GM18907 (cell line): ENCODE measurements at regions not wholly inside any gene's neighbourhood (a gene's known extent, or its start where the extent isn't known, plus 50 kb on each side); places are given as distances from the start of the nearest gene placed in this dataset.
"Not testable (repeated sequence)": the region's sequence is repeated elsewhere in the genome, so short reads cannot be mapped to it uniquely, and the experiment has no call there.

Experiments
- ATAC-seq: cut with Tn5 transposase; IDR thresholded peaks from one replicate; pipeline ENCODE4 v1.9.1; 2021; ENCODE audit warnings: mild to moderate bottlenecking, moderate library complexity; ENCODE audit not compliant: unreplicated experiment

- ATAC-seq, result no peak
Observed at GRCh38 chr10:64102916-64103315, 581.7 kb downstream of the REEP3 start.

- no peak for ATAC-seq
Observed at GRCh38 chr10:64103750-64104470, 582.7 kb downstream of the REEP3 start.

GRCh38 chr10:64109926-64110495, 588.8 kb downstream of the REEP3 start:
- ATAC-seq, result no peak

- ATAC-seq, result peak; percentile 42
Observed at GRCh38 chr10:64112701-64113355, 591.6 kb downstream of the REEP3 start.

- ATAC-seq, result no peak
Observed at GRCh38 chr10:64113375-64113774, 592.2 kb downstream of the REEP3 start.

GRCh38 chr10:64113792-64114191, 592.6 kb downstream of the REEP3 start:
- no peak for ATAC-seq

GRCh38 chr10:64115471-64115870, 594.3 kb downstream of the REEP3 start:
- ATAC-seq, result no peak

- no peak for ATAC-seq
Observed at GRCh38 chr10:64115908-64116643, 594.9 kb downstream of the REEP3 start.

- no peak for ATAC-seq
Observed at GRCh38 chr10:64116707-64117106, 595.5 kb downstream of the REEP3 start.

GRCh38 chr10:64118736-64119135, 597.5 kb downstream of the REEP3 start:
- ATAC-seq, result no peak

GRCh38 chr10:64120301-64120980, 599.2 kb downstream of the REEP3 start:
- not testable (repeated sequence) for ATAC-seq

GRCh38 chr10:64130152-64130551, 609.0 kb downstream of the REEP3 start:
- ATAC-seq, result no peak

- ATAC-seq, result no peak
Observed at GRCh38 chr10:64134676-64135075, 613.5 kb downstream of the REEP3 start.

- no peak for ATAC-seq
Observed at GRCh38 chr10:64142395-64142794, 621.2 kb downstream of the REEP3 start.

- no peak for ATAC-seq
Observed at GRCh38 chr10:64148607-64149006, 627.4 kb downstream of the REEP3 start.

- no peak for ATAC-seq
Observed at GRCh38 chr10:64156166-64156565, 635.0 kb downstream of the REEP3 start.

GRCh38 chr10:64158551-64158950, 637.4 kb downstream of the REEP3 start:
- no peak for ATAC-seq

GRCh38 chr10:64159910-64160872, 639.0 kb downstream of the REEP3 start:
- no peak for ATAC-seq

- ATAC-seq, result no peak
Observed at GRCh38 chr10:64170791-64171190, 649.6 kb downstream of the REEP3 start.

- ATAC-seq, result no peak
Observed at GRCh38 chr10:64173826-64174225, 652.6 kb downstream of the REEP3 start.
